Eye (tissue), 1 donor: ENCODE measurements at regions not wholly inside any gene's neighbourhood (a gene's known extent, or its start where the extent isn't known, plus 50 kb on each side); places are given as distances from the start of the nearest gene placed in this dataset.
"Not testable (repeated sequence)": the region's sequence is repeated elsewhere in the genome, so short reads cannot be mapped to it uniquely, and the experiment has no call there.

ENCODE experiments used
- DNase-seq: peaks from one replicate; pipeline ENCODE4 v3.0.0-alpha.2; 2015

GRCh38 chr7:108818742-108819141, 249.1 kb downstream of the DNAJB9 start:
- no peak for DNase-seq

- no peak for DNase-seq
These were observed 255.3 kb downstream of the DNAJB9 start for GRCh38 chr7:108824840-108825580.

GRCh38 chr7:108825581-108825909, 255.9 kb downstream of the DNAJB9 start:
- DNase-seq: no peak

GRCh38 chr7:108836256-108836655, 266.6 kb downstream of the DNAJB9 start:
- DNase-seq: no peak

GRCh38 chr7:108838198-108838597, 268.5 kb downstream of the DNAJB9 start:
- DNase-seq: no peak

- DNase-seq: peak; percentile 48
These were observed 269.4 kb downstream of the DNAJB9 start for GRCh38 chr7:108839076-108839475.

GRCh38 chr7:108845951-108846350, 276.3 kb downstream of the DNAJB9 start:
- no peak for DNase-seq

GRCh38 chr7:108846471-108846870, 276.8 kb downstream of the DNAJB9 start:
- DNase-seq: no peak

GRCh38 chr7:108848486-108848885, 278.8 kb downstream of the DNAJB9 start:
- no peak for DNase-seq

- DNase-seq: no peak
These were observed 290.9 kb downstream of the DNAJB9 start for GRCh38 chr7:108860615-108861014.

- no peak for DNase-seq
These were observed 291.4 kb downstream of the DNAJB9 start for GRCh38 chr7:108861071-108861470.

GRCh38 chr7:108863227-108863848, 293.7 kb downstream of the DNAJB9 start:
- DNase-seq: no peak

- DNase-seq: no peak
These were observed 299.4 kb downstream of the DNAJB9 start for GRCh38 chr7:108869070-108869469.

GRCh38 chr7:108875139-108875538, 305.5 kb downstream of the DNAJB9 start:
- DNase-seq: no peak

GRCh38 chr7:108890862-108891261, 321.2 kb downstream of the DNAJB9 start:
- no peak for DNase-seq

GRCh38 chr7:108908456-108908855, 338.8 kb downstream of the DNAJB9 start:
- no peak for DNase-seq

- no peak for DNase-seq
These were observed 341.3 kb downstream of the DNAJB9 start for GRCh38 chr7:108911016-108911415.

- DNase-seq: no peak
These were observed 350.8 kb downstream of the DNAJB9 start for GRCh38 chr7:108920490-108920889.

GRCh38 chr7:108943048-108943447, 373.4 kb downstream of the DNAJB9 start:
- not testable (repeated sequence) for DNase-seq

GRCh38 chr7:108947526-108947925, 377.9 kb downstream of the DNAJB9 start:
- peak; percentile 10 for DNase-seq

- DNase-seq: no peak
These were observed 402.3 kb downstream of the DNAJB9 start for GRCh38 chr7:108972004-108972403.

GRCh38 chr7:108973075-108973474, 403.4 kb downstream of the DNAJB9 start:
- DNase-seq: peak; percentile 70

- no peak for DNase-seq
These were observed 405.0 kb downstream of the DNAJB9 start for GRCh38 chr7:108974641-108975040.

- DNase-seq: no peak
These were observed 415.4 kb downstream of the DNAJB9 start for GRCh38 chr7:108985037-108985436.

GRCh38 chr7:108989319-108989718, 419.6 kb downstream of the DNAJB9 start:
- no peak for DNase-seq
